AG04450 (cell line): ENCODE measurements at regions not wholly inside any gene's neighbourhood (a gene's known extent, or its start where the extent isn't known, plus 50 kb on each side); places are given as distances from the start of the nearest gene placed in this dataset.

Experiments
- CTCF ChIA-PET: fragments of 300-600, 350-600 bp; formaldehyde crosslinking; extraction: SDS; loops from one replicate; lab custom pipeline; 2022; ENCODE audit warnings: antibody characterized with exemption, inconsistent platforms; lab: Charles Lee
- POLR2A ChIA-PET: fragments of 350-600 bp; formaldehyde crosslinking; extraction: SDS; loops from one replicate; lab custom pipeline; 2021; ENCODE audit warnings: antibody characterized with exemption, inconsistent platforms; lab: Yijun Ruan, JAX
- DNase-seq: peaks from one replicate; pipeline ENCODE4 v3.0.0-alpha.2; 2011; ENCODE audit warnings: low read depth, low spot score
- H3K27ac ChIP-seq: one replicate; pipeline ENCODE4 v1.5.1; 2012; ENCODE audit warnings: low read depth, low read length, control low read depth
- H3K27me3 ChIP-seq: one replicate; pipeline ENCODE4 v1.6.0; 2012; ENCODE audit warnings: low read length; ENCODE audit not compliant: control insufficient read depth, insufficient read depth
- H3K4me3 ChIP-seq: 2 replicates; pipeline ENCODE4 v1.5.1; 2011; ENCODE audit warnings: mild to moderate bottlenecking, low read depth, low read length, control low read depth
- H3K9me3 ChIP-seq: 2 replicates; pipeline ENCODE4 v1.5.1; 2012; ENCODE audit warnings: low read length; ENCODE audit not compliant: control insufficient read depth, insufficient read depth
- TF ChIP-seq, protein P1 (sequence below): IDR thresholded peaks from 2 replicates; pipeline ENCODE4 v1.5.1; 2011; ENCODE audit warnings: low read depth, low read length, control low read depth, inconsistent platforms

GRCh38 chr9:21674894-21675293 lies 127.5 kb upstream of the MTAP start:
- Histone ChIP-seq H3K27ac (no peak overlapping the region), H3K9me3 (no peaks in the 10 kb centered on the region), H3K4me3 (no peak overlapping the region), H3K27me3 (no peaks in the 10 kb centered on the region)
- no peak for DNase-seq
- ChIA-PET CTCF (no interaction called here), POLR2A (no interaction called here)
- TF ChIP-seq, protein P1, sequence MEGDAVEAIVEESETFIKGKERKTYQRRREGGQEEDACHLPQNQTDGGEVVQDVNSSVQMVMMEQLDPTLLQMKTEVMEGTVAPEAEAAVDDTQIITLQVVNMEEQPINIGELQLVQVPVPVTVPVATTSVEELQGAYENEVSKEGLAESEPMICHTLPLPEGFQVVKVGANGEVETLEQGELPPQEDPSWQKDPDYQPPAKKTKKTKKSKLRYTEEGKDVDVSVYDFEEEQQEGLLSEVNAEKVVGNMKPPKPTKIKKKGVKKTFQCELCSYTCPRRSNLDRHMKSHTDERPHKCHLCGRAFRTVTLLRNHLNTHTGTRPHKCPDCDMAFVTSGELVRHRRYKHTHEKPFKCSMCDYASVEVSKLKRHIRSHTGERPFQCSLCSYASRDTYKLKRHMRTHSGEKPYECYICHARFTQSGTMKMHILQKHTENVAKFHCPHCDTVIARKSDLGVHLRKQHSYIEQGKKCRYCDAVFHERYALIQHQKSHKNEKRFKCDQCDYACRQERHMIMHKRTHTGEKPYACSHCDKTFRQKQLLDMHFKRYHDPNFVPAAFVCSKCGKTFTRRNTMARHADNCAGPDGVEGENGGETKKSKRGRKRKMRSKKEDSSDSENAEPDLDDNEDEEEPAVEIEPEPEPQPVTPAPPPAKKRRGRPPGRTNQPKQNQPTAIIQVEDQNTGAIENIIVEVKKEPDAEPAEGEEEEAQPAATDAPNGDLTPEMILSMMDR, result no peak

GRCh38 chr9:21677387-21677786 lies 125.0 kb upstream of the MTAP start:
- TF ChIP-seq, protein P1, result no peak
- ChIA-PET POLR2A (no interaction called here), CTCF (interaction anchor here (0.9 to 1.8 kb wide), 6 partner anchors 9 to 243 kb away, joined by 3 to 6 read pairs (median 4); no protein-coding TSS in a partner anchor)
- Histone ChIP-seq H3K27ac (no peak overlapping the region), H3K27me3 (no peaks in the 10 kb centered on the region), H3K4me3 (no peak overlapping the region; the same call in 1 of the 2 replicates), H3K9me3 (no peaks in the 10 kb centered on the region)
- DNase-seq, result no peak

DNA sequence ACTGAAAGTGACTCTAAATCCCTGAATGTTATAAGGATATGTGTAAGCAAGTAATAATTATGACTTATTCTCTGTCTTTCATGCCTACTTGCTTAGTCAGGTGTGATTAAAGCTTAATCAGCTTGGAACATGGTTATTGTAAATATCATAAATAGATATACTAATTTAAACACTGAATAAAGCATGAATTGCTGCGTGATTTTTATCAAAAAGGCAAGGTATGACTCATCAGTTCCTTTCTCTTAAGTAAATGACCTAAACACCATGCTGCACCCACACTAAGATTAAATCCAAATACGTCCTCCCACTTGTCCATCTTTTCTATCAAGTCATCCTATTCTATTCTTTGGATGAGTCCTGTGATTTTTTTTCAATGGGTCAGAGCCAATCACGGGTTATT lies 124.6 kb upstream of the MTAP start:
- CTCF ChIA-PET, result interaction anchor here (0.9 to 1.8 kb wide), 6 partner anchors 8 to 243 kb away, joined by 3 to 6 read pairs (median 4); no protein-coding TSS in a partner anchor
- POLR2A ChIA-PET, result no interaction called here
- TF ChIP-seq, protein P1, result no peak
- Histone ChIP-seq H3K27ac (no peak overlapping the region), H3K4me3 (no peak overlapping the region; the same call in 1 of the 2 replicates), H3K9me3 (no peaks in the 10 kb centered on the region), H3K27me3 (no peaks in the 10 kb centered on the region)
- no peak for DNase-seq

- TF ChIP-seq, protein P1, result no peak
- H3K9me3 ChIP-seq, result no peaks in the 10 kb centered on the region
- ChIA-PET CTCF (no interaction called here), POLR2A (no interaction called here)
- no peak for DNase-seq
- no peak overlapping the region for H3K27ac ChIP-seq
- no peak overlapping the region for H3K4me3 ChIP-seq
- no peaks in the 10 kb centered on the region for H3K27me3 ChIP-seq
These were observed 123.0 kb upstream of the MTAP start for GRCh38 chr9:21679432-21679831.

GRCh38 chr9:21680590-21680989 lies 121.8 kb upstream of the MTAP start:
- H3K9me3 ChIP-seq, result no peaks in the 10 kb centered on the region
- TF ChIP-seq, protein P1, result no peak
- no peak for DNase-seq
- no peaks in the 10 kb centered on the region for H3K27me3 ChIP-seq
- POLR2A ChIA-PET, result no interaction called here
- CTCF ChIA-PET, result interaction anchor here (0.6 to 1.0 kb wide), 2 partner anchors 27 to 28 kb away, joined by 3 read pairs; no protein-coding TSS in a partner anchor
- no peak overlapping the region for H3K27ac ChIP-seq
- no peak overlapping the region for H3K4me3 ChIP-seq
